Caco-2 (cell line): ENCODE measurements at regions not wholly inside any gene's neighbourhood (a gene's known extent, or its start where the extent isn't known, plus 50 kb on each side); places are given as distances from the start of the nearest gene placed in this dataset.

Source experiments
- BruUV-seq: library from RNA; stranded (reverse); fragments of 400-500 nt; replicated peaks from 2 replicates; lab custom pipeline; 2021; lab: Mats Ljungman, UMichigan
- CTCF ChIA-PET: fragments of 300-600 bp; sonication (Branson Sonifier 250); formaldehyde crosslinking; loops from one replicate; lab custom pipeline; 2022; ENCODE audit warnings: antibody characterized with exemption; lab: Charles Lee
- POLR2A ChIA-PET: fragments of 300-600 bp; sonication (Branson Sonifier 250); formaldehyde crosslinking; loops from one replicate; lab custom pipeline; 2022; ENCODE audit warnings: antibody characterized with exemption; lab: Charles Lee
- DNase-seq, 2 experiments: peaks; one replicate each; pipeline versions ENCODE4 v3.0.0 to v3.0.0-alpha.2; 2020 to 2022
- H3K27me3 ChIP-seq: replicated peaks from 2 replicates; pipeline ENCODE4 v1.6.0; 2011; ENCODE audit warnings: low read length; ENCODE audit not compliant: control insufficient read depth, insufficient read depth
- H3K36me3 ChIP-seq: 2 replicates; pipeline ENCODE4 v1.5.1; 2011; ENCODE audit warnings: low read length; ENCODE audit not compliant: control insufficient read depth, insufficient read depth
- H3K4me1 ChIP-seq: fragments of 250-450 bp; sonication (Bioruptor Pico); 2 replicates; pipeline ENCODE4 v1.5.1; 2020; ENCODE audit warnings: mild to moderate bottlenecking
- H3K4me3 ChIP-seq: 2 replicates; pipeline ENCODE4 v1.5.1; 2011; ENCODE audit warnings: low read depth, mild to moderate bottlenecking, control low read depth, low read length
- H3K9me3 ChIP-seq: fragments of 250-450 bp; sonication (Bioruptor Pico); 2 replicates; pipeline ENCODE4 v1.5.1; 2020; ENCODE audit warnings: mild to moderate bottlenecking, moderate library complexity
- H3K27ac Mint-ChIP-seq: one replicate; pipeline ENCODE4 v1.8.0; 2022; ENCODE audit warnings: mixed read lengths; ENCODE audit not compliant: unreplicated experiment
- H3K27me3 Mint-ChIP-seq: one replicate; pipeline ENCODE4 v1.8.0; 2022; ENCODE audit warnings: mixed read lengths; ENCODE audit not compliant: insufficient read depth, unreplicated experiment
- H3K36me3 Mint-ChIP-seq: one replicate; pipeline ENCODE4 v1.8.0; 2022; ENCODE audit warnings: mild to moderate bottlenecking, mixed read lengths; ENCODE audit not compliant: insufficient read depth, unreplicated experiment
- H3K4me1 Mint-ChIP-seq: one replicate; pipeline ENCODE4 v1.8.0; 2022; ENCODE audit warnings: low read depth, mixed read lengths; ENCODE audit not compliant: unreplicated experiment
- H3K4me3 Mint-ChIP-seq: one replicate; pipeline ENCODE4 v1.8.0; 2022; ENCODE audit warnings: mild to moderate bottlenecking, moderate library complexity, mixed read lengths; ENCODE audit not compliant: unreplicated experiment
- H3K9me3 Mint-ChIP-seq: one replicate; pipeline ENCODE4 v1.8.0; 2022; ENCODE audit warnings: mixed read lengths; ENCODE audit not compliant: unreplicated experiment
- intact Hi-C: fragments of 100-400 bp; cut with micrococcal nuclease; formaldehyde crosslinking; loops from one replicate; pipeline ENCODE4 v1.10.0; 2022; ENCODE audit not compliant: unreplicated experiment
- TF ChIP-seq, protein P1 (sequence below), 2 experiments: fragments of 200-600 bp in 1 of 2; IDR thresholded peaks; 1 replicate in 1 of 2; 2 replicates in 1 of 2; pipeline versions ENCODE4 v1.5.1 to v1.8.0; 2011 to 2022; ENCODE audit warnings: antibody characterized with exemption in 1 of 2, control low read depth in 1 of 2, inconsistent platforms in 1 of 2, low read depth in 1 of 2, low read length in 1 of 2, mild to moderate bottlenecking in 1 of 2, moderate library complexity in 1 of 2; ENCODE audit not compliant: insufficient read depth in 1 of 2, severe bottlenecking in 1 of 2, unreplicated experiment in 1 of 2

GRCh38 chr12:4068981-4069669 is 195.9 kb upstream of the PARP11 start:
- intact Hi-C loops: loop anchor here (1.0 to 2.0 kb wide), 2 partner anchors 54 to 70 kb away; no protein-coding TSS in a partner anchor
- H3K4me3 Mint-ChIP-seq: no peak overlapping the region
- H3K27ac Mint-ChIP-seq: no peak overlapping the region
- CTCF ChIA-PET: interaction anchor here (0.7 to 1.4 kb wide), 2 partner anchors 183 to 208 kb away, joined by 5 to 7 read pairs; no protein-coding TSS in a partner anchor
- H3K4me1 ChIP-seq: peaks cover 24% of the 10 kb centered on the region
- peak; percentile 66 to 67 for DNase-seq
- H3K27me3 Mint-ChIP-seq: peaks cover 6% of the 10 kb centered on the region
- no peaks in the 10 kb centered on the region for H3K27me3 ChIP-seq
- H3K36me3 Mint-ChIP-seq: no peaks in the 10 kb centered on the region
- no peaks in the 10 kb centered on the region for H3K9me3 ChIP-seq
- BruUV-seq: no TSS peak
- H3K4me3 ChIP-seq: no peak overlapping the region
- H3K9me3 Mint-ChIP-seq: peaks cover 9% of the 10 kb centered on the region
- H3K4me1 Mint-ChIP-seq: no peaks in the 10 kb centered on the region
- TF ChIP-seq, protein P1, sequence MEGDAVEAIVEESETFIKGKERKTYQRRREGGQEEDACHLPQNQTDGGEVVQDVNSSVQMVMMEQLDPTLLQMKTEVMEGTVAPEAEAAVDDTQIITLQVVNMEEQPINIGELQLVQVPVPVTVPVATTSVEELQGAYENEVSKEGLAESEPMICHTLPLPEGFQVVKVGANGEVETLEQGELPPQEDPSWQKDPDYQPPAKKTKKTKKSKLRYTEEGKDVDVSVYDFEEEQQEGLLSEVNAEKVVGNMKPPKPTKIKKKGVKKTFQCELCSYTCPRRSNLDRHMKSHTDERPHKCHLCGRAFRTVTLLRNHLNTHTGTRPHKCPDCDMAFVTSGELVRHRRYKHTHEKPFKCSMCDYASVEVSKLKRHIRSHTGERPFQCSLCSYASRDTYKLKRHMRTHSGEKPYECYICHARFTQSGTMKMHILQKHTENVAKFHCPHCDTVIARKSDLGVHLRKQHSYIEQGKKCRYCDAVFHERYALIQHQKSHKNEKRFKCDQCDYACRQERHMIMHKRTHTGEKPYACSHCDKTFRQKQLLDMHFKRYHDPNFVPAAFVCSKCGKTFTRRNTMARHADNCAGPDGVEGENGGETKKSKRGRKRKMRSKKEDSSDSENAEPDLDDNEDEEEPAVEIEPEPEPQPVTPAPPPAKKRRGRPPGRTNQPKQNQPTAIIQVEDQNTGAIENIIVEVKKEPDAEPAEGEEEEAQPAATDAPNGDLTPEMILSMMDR (IDR thresholded peaks at IDR 0.05; ENCODE audit: insufficient read depth in 1 of 2, low read depth in 1 of 2, low read length in 1 of 2, severe bottlenecking in 1 of 2, unreplicated experiment in 1 of 2): no peak
- POLR2A ChIA-PET: interaction anchor here (1.2 kb wide), 1 partner anchor 172 kb away, joined by 5 read pairs; no protein-coding TSS in a partner anchor
- no peaks in the 10 kb centered on the region for H3K36me3 ChIP-seq

GRCh38 chr12:4064008-4064407 is 190.8 kb upstream of the PARP11 start:
- TF ChIP-seq, protein P1 (IDR thresholded peaks at IDR 0.05; ENCODE audit: insufficient read depth in 1 of 2, low read depth in 1 of 2, low read length in 1 of 2, severe bottlenecking in 1 of 2, unreplicated experiment in 1 of 2): no peak
- Histone ChIP-seq H3K4me3 (no peak overlapping the region), H3K4me1 (peaks cover 13% of the 10 kb centered on the region), H3K36me3 (no peaks in the 10 kb centered on the region), H3K9me3 (no peaks in the 10 kb centered on the region), H3K27me3 (no peaks in the 10 kb centered on the region)
- CTCF ChIA-PET: no interaction called here
- H3K27ac Mint-ChIP-seq: no peak overlapping the region
- H3K9me3 Mint-ChIP-seq: no peaks in the 10 kb centered on the region
- H3K36me3 Mint-ChIP-seq: no peaks in the 10 kb centered on the region
- intact Hi-C loops: no loop called here
- H3K4me3 Mint-ChIP-seq: no peak overlapping the region
- H3K27me3 Mint-ChIP-seq: peaks cover 19% of the 10 kb centered on the region
- POLR2A ChIA-PET: no interaction called here
- H3K4me1 Mint-ChIP-seq: no peaks in the 10 kb centered on the region
- no peak for DNase-seq
- BruUV-seq: no TSS peak

GRCh38 chr12:4059898-4060568 is 186.8 kb upstream of the PARP11 start:
- TF ChIP-seq, protein P1 (IDR thresholded peaks at IDR 0.05; ENCODE audit: insufficient read depth in 1 of 2, low read depth in 1 of 2, low read length in 1 of 2, severe bottlenecking in 1 of 2, unreplicated experiment in 1 of 2): no peak
- ChIA-PET POLR2A (no interaction called here), CTCF (no interaction called here)
- H3K4me1 Mint-ChIP-seq: no peaks in the 10 kb centered on the region
- no peaks in the 10 kb centered on the region for H3K27me3 ChIP-seq
- H3K36me3 Mint-ChIP-seq: no peaks in the 10 kb centered on the region
- no peaks in the 10 kb centered on the region for H3K9me3 Mint-ChIP-seq
- intact Hi-C loops: no loop called here
- DNase-seq: no peak
- H3K36me3 ChIP-seq: no peaks in the 10 kb centered on the region
- H3K27ac Mint-ChIP-seq: no peak overlapping the region
- H3K4me3 Mint-ChIP-seq: no peak overlapping the region
- H3K9me3 ChIP-seq: no peaks in the 10 kb centered on the region
- 0 out of 2 replicates have a peak, but pooled peaks cover 6% of the 10 kb centered on the region for H3K4me1 ChIP-seq
- H3K27me3 Mint-ChIP-seq: peaks cover 19% of the 10 kb centered on the region
- no TSS peak for BruUV-seq
- no peak overlapping the region for H3K4me3 ChIP-seq
